A549 (cell line): ENCODE measurements at regions not wholly inside any gene's neighbourhood (a gene's known extent, or its start where the extent isn't known, plus 50 kb on each side); places are given as distances from the start of the nearest gene placed in this dataset.

ENCODE experiments used
- ATAC-seq, 2 experiments: fragments of 200-7000 bp in 1 of 2; fragments of >200 bp in 1 of 2; cut with Nextera tagmentation in 1 of 2; cut with Tn5 transposase in 1 of 2; 3 replicates each; pipeline versions ENCODE4 v1.8.0 to v1.9.1; 2018 to 2020; ENCODE audit warnings: mild to moderate bottlenecking in 1 of 2, moderate library complexity in 1 of 2
- CTCF ChIA-PET: fragments of 300-600 bp; sonication (Branson Sonifier 250); formaldehyde crosslinking; extraction: SDS; loops from one replicate; lab custom pipeline; 2021; ENCODE audit warnings: antibody characterized with exemption, inconsistent platforms; lab: Yijun Ruan, JAX
- POLR2A ChIA-PET: fragments of 350-600 bp; formaldehyde crosslinking; extraction: SDS; loops from one replicate; lab custom pipeline; 2021; ENCODE audit warnings: antibody characterized with exemption, inconsistent platforms; lab: Yijun Ruan, JAX
- DNase-seq, 2 experiments: peaks; one replicate each; pipeline versions ENCODE4 v3.0.0 to v3.0.0-alpha.2; 2011 to 2016; ENCODE audit warnings: low read depth in 1 of 2, low spot score in 1 of 2
- FAIRE-seq: peaks from 2 replicates; lab custom pipeline; 2011; peaks lifted over from hg19 to GRCh38; lab: Jason Lieb, UNC
- H3K27ac ChIP-seq, 2 experiments: fragments of >200 bp; sonication (Bioruptor Twin); formaldehyde crosslinking; 3 replicates each; pipeline ENCODE4 v1.5.1; 2016 to 2017
- H3K4me1 ChIP-seq: fragments of >200 bp; sonication (Bioruptor Twin); formaldehyde crosslinking; 3 replicates; pipeline ENCODE4 v1.6.1; 2016
- H3K4me2 ChIP-seq: fragments of >200 bp; sonication (Bioruptor Twin); formaldehyde crosslinking; 3 replicates; pipeline ENCODE4 v1.6.1; 2016
- H3K4me3 ChIP-seq: fragments of >200 bp; sonication (Bioruptor Twin); formaldehyde crosslinking; 3 replicates; pipeline ENCODE4 v1.5.1; 2016
- H3K9me3 ChIP-seq: fragments of >200 bp; sonication (Bioruptor Twin); formaldehyde crosslinking; 3 replicates; pipeline ENCODE4 v1.6.1; 2016
- ATOH8 ChIP-seq: fragments of 250-450 bp; sonication (Bioruptor Pico); IDR thresholded peaks from 2 replicates; pipeline ENCODE4 v1.5.0; 2020; ENCODE audit warnings: low read depth, mild to moderate bottlenecking, moderate library complexity
- CHD4 ChIP-seq: fragments of 200-600 bp; sonication (generic); IDR thresholded peaks from 2 replicates; pipeline ENCODE4 v1.6.1; 2016; ENCODE audit warnings: antibody characterized with exemption, mild to moderate bottlenecking, borderline replicate concordance
- CTCF ChIP-seq: fragments of >200 bp; sonication (Bioruptor Twin); formaldehyde crosslinking; IDR thresholded peaks from 3 replicates; pipeline ENCODE4 v1.5.1; 2016
- ELK1 ChIP-seq: fragments of 150-350 bp; IDR thresholded peaks from 2 replicates; pipeline ENCODE4 v1.6.1; 2014; ENCODE audit warnings: low read depth, mild to moderate bottlenecking, low read length
- FOSB ChIP-seq: fragments of 250-450 bp; sonication (Bioruptor Pico); IDR thresholded peaks from 2 replicates; pipeline ENCODE4 v1.5.0; 2020; ENCODE audit warnings: mild to moderate bottlenecking, moderate library complexity
- FOXS1 ChIP-seq: fragments of 250-450 bp; sonication (Bioruptor Pico); IDR thresholded peaks from 2 replicates; pipeline ENCODE4 v1.5.0; 2020; ENCODE audit warnings: mild to moderate bottlenecking, moderate library complexity
- GATA3 ChIP-seq: IDR thresholded peaks from 2 replicates; pipeline ENCODE4 v1.6.1; 2012; ENCODE audit warnings: borderline replicate concordance
- HEYL ChIP-seq: fragments of 250-450 bp; sonication (Bioruptor Pico); IDR thresholded peaks from 2 replicates; pipeline ENCODE4 v1.8.0; 2021; ENCODE audit warnings: mild to moderate bottlenecking, moderate library complexity
- HMGXB4 ChIP-seq: fragments of 250-450 bp; sonication (Bioruptor Pico); IDR thresholded peaks from 2 replicates; pipeline ENCODE4 v1.5.0; 2021; ENCODE audit warnings: mild to moderate bottlenecking, moderate library complexity, borderline replicate concordance
- HOXA7 ChIP-seq: fragments of 250-450 bp; sonication (Bioruptor Pico); IDR thresholded peaks from 2 replicates; pipeline ENCODE4 v1.5.0; 2020; ENCODE audit warnings: mild to moderate bottlenecking, moderate library complexity
- HOXB13 ChIP-seq: fragments of 250-450 bp; sonication (Bioruptor Pico); IDR thresholded peaks from 2 replicates; pipeline ENCODE4 v1.5.0; 2020; ENCODE audit warnings: low read depth, mild to moderate bottlenecking, moderate library complexity
- HOXB5 ChIP-seq: fragments of 250-450 bp; sonication (Bioruptor Pico); IDR thresholded peaks from 2 replicates; pipeline ENCODE4 v1.5.0; 2020; ENCODE audit warnings: mild to moderate bottlenecking, moderate library complexity
- JUN ChIP-seq, 2 experiments: fragments of >200 bp; sonication (Bioruptor Twin); formaldehyde crosslinking; IDR thresholded peaks; 2 replicates in 1 of 2; 3 replicates in 1 of 2; pipeline ENCODE4 v1.6.1; 2016 to 2017
- KDM5A ChIP-seq: fragments of 200-600 bp; sonication (generic); IDR thresholded peaks from 2 replicates; pipeline ENCODE4 v1.6.1; 2016; ENCODE audit warnings: antibody characterized with exemption, mild to moderate bottlenecking
- MAZ ChIP-seq: fragments of 150-350 bp; IDR thresholded peaks from 2 replicates; pipeline ENCODE4 v1.6.1; 2014; ENCODE audit warnings: antibody characterized with exemption, low read depth, low read length, borderline replicate concordance
- PHF8 ChIP-seq: fragments of 200-600 bp; sonication (generic); IDR thresholded peaks from 2 replicates; pipeline ENCODE4 v1.6.1; 2016; ENCODE audit warnings: low read depth, mild to moderate bottlenecking, antibody characterized with exemption, moderate library complexity, borderline replicate concordance
- POLR2A ChIP-seq: IDR thresholded peaks from 2 replicates; pipeline ENCODE4 v1.6.1; 2012; ENCODE audit warnings: mild to moderate bottlenecking, low read length
- RCOR1 ChIP-seq: fragments of 150-350 bp; IDR thresholded peaks from 2 replicates; pipeline ENCODE4 v1.6.1; 2014; ENCODE audit warnings: antibody characterized with exemption, low read length, low read depth
- RFX5 ChIP-seq: fragments of 450-650 bp; IDR thresholded peaks from 2 replicates; pipeline ENCODE4 v1.7.1; 2014; ENCODE audit warnings: antibody characterized with exemption, mild to moderate bottlenecking, moderate library complexity
- SMC3 ChIP-seq: fragments of >200 bp; sonication (Bioruptor Twin); formaldehyde crosslinking; IDR thresholded peaks from 3 replicates; pipeline ENCODE4 v1.6.1; 2018; ENCODE audit warnings: inconsistent platforms
- WGBS: methylation state at CpG from one replicate; pipeline ENCODE4 v1.1.6; 2017; ENCODE audit errors: missing lambda C conversion rate; 5-methylcytosine and 5-hydroxymethylcytosine counted together

- POLR2A ChIA-PET: no interaction called here
- Histone ChIP-seq H3K4me1 (peaks cover 40% of the 10 kb centered on the region), H3K4me3 (no peak overlapping the region), H3K27ac (no peak overlapping the region), H3K9me3 (no peaks in the 10 kb centered on the region), H3K4me2 (no peak overlapping the region)
- no peak for ATAC-seq
- CTCF ChIA-PET: interaction anchor here (0.6 to 1.6 kb wide), 3 partner anchors 13 to 391 kb away, joined by 3 read pairs; no protein-coding TSS in a partner anchor
- FAIRE-seq: no peak
- DNase-seq: no peak
- 94% methylated on average over 3 of the region's 3 CpGs for WGBS
- no peak for TF ChIP-seq ATOH8 (CRISPR knock-in tag)
- TF ChIP-seq GATA3: no peak
- no peak for TF ChIP-seq JUN (IDR thresholded peaks at IDR 0.05)
Measured at GRCh38 chr18:10143596-10143995, 229.8 kb downstream of the VAPA start.

GRCh38 chr18:10145546-10145945 is 231.7 kb downstream of the VAPA start:
- POLR2A ChIA-PET: no interaction called here
- 63% methylated on average over 4 of the region's 4 CpGs for WGBS
- Histone ChIP-seq H3K4me2 (no peak overlapping the region), H3K9me3 (no peaks in the 10 kb centered on the region), H3K4me3 (no peak overlapping the region), H3K4me1 (peaks cover 23% of the 10 kb centered on the region)
- CTCF ChIA-PET: no interaction called here
- ATAC-seq: no peak
- no peak for TF ChIP-seq MAZ
- TF ChIP-seq FOSB (CRISPR knock-in tag): no peak
- no peak for TF ChIP-seq HMGXB4
- no peak for TF ChIP-seq KDM5A
- TF ChIP-seq FOXS1: no peak
- no peak for TF ChIP-seq HEYL
- TF ChIP-seq CHD4: no peak
- TF ChIP-seq, all 56 proteins: peak for 0
- FAIRE-seq (no peak), DNase-seq (no peak)
- H3K27ac ChIP-seq: no peak overlapping the region

GRCh38 chr18:10147226-10147625 is 233.4 kb downstream of the VAPA start:
- POLR2A ChIA-PET: no interaction called here
- H3K9me3 ChIP-seq: no peaks in the 10 kb centered on the region
- no peak overlapping the region for H3K4me3 ChIP-seq
- no peak for TF ChIP-seq POLR2A
- TF ChIP-seq RCOR1: no peak
- TF ChIP-seq HOXB13 (CRISPR knock-in tag): no peak
- TF ChIP-seq HOXB5 (CRISPR knock-in tag): no peak
- no peak for TF ChIP-seq PHF8
- no peak for TF ChIP-seq ELK1
- TF ChIP-seq SMC3: no peak
- no peak for TF ChIP-seq CTCF
- no peak for TF ChIP-seq RFX5
- no peak for TF ChIP-seq HOXA7 (CRISPR knock-in tag)
- no peak for ATAC-seq
- CTCF ChIA-PET: no interaction called here
- H3K4me1 ChIP-seq: peaks cover 8% of the 10 kb centered on the region
- no peak for FAIRE-seq
- H3K4me2 ChIP-seq: no peak overlapping the region
- no peak for DNase-seq
- H3K27ac ChIP-seq: no peak overlapping the region
- WGBS: 32% methylated on average over 6 of the region's 6 CpGs
